HG03097 (cell line): ENCODE measurements at regions not wholly inside any gene's neighbourhood (a gene's known extent, or its start where the extent isn't known, plus 50 kb on each side); places are given as distances from the start of the nearest gene placed in this dataset.
"Not testable (repeated sequence)": the region's sequence is repeated elsewhere in the genome, so short reads cannot be mapped to it uniquely, and the experiment has no call there.

Experiments used
- ATAC-seq: cut with Tn5 transposase; IDR thresholded peaks from one replicate; pipeline ENCODE4 v1.9.1; 2021; ENCODE audit not compliant: unreplicated experiment, low FRiP score

DNA sequence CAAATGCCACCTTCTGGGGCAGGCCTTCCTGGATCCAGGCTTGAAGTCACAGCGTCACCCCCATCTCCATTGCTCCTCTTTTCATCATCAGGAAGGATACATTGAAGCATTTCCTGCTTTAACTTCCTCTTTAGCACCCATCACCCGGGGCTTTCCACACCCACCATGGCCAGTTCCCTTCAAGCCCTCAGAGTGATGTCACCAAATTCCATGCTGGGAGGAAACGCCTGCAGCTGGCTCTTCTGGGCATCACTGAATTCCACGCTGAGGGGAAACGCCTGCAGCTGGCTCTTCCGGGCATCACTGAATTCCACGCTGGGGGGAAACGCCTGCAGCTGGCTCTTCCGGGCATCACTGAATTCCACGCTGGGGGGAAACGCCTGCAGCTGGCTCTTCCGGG lies 354.6 kb downstream of the SMOC2 start:
- not testable (repeated sequence) for ATAC-seq

DNA sequence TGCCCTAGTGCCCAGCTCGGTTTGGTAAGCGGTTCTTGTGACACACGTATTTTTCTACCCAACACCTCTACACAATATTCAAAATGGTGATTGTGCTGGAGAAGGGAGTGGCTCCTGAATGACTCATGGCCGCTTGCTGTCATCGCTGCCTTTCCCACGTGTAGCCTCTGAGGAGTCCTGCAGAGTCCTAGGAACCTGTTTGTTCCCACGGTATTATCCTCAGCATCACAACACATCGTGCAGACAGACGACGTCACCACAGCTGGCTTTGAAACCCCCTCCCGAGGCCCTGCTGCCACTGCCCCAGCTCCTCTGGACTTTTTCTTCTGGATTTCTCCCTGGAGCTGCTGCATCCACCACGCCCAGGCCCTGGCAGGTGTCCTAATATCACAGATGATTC lies 353.5 kb downstream of the SMOC2 start:
- ATAC-seq, result no peak

DNA sequence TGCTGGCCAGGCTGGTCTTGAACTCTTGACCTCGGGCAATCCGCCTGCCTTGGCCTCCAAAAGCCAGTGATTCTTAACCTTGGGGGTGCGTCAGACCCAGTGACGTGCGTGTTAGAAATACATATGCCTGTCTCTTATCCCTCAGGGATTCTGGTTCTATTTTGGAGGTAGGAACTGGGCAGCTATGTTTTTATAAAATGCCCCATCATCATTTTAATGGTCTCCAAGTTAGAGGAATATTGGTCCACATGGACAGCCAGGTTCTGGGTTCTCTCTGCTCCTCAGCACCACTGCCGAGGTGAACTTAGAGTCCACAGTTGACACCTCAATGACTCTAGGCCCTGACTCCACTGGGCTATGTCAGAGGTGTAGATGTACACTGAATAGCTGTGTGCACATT lies 352.7 kb downstream of the SMOC2 start:
- ATAC-seq, result no peak

DNA sequence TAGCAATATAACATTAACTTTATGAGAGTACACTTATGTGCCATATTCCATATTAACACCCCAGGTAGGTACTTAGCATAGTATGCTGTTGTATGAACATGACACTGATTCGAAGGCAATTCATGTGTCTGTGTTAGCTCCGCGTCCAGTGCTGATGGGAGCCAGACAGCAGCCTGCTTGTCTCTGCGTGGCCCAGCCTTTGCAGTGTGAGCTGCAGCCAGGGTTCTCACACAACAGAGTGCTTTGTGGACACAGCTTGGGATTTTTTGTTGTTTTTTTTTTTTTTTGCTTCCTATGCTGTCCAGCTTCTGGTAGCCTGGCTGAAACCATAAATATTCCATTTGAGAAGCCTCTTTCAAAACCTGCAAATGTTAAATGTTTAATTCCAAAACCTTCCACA lies 350.9 kb downstream of the SMOC2 start:
- ATAC-seq, result no peak

DNA sequence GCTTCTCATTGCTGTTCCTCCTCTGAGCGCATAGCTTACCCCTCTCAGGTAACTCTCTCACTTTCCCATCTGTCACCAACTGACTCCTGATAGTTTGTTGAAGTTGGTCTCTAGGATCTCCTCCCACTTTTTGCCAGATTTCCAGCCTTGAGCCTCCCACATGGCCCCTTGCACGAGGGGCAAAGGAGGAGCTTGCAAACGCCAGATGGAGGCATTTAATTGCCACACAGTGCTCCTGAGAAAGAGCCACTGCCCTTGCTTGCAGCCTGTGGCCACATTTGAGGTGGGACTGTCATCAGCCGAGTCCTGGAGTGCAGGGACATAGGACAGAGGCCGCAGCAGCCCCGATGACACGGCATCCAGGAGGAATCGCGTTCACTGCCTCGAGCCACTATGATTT lies 348.7 kb downstream of the SMOC2 start:
- no peak for ATAC-seq

DNA sequence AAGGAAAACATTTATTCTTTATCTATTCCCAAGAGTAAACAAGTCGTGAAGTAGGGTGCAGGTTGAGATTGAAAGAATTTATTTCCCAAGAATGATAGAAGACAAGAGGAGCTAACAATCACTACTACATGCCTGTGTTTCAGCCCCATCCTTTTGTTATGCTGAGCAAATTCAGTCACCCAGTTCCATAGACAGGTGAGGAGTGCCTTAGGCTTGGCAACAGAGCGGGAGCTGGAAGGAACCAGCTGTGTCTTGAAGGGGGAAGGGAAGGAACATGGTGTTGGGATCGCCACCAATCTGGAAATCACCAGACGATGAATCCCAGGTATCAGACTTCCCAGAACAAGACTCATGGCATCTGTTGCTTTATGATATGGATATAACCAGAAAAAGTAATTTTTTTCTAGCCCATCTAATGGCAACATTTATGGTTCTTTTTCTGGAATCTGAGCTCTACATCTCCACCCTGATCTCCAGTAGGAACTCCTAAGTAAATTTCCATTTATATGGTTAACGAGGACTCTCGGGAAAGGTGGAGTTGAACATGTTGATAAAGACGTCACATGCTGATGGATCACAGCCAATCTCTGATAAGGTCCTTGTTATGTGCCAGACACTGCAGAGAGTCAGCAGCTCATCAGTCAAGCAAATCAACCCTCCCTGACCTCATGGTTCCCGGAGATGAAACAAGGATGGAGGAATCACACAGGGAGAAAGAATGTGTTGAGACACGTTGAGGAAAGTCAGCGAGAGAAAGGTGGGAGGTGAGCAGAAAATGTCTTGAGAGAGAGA lies 344.9 kb downstream of the SMOC2 start:
- no peak for ATAC-seq

DNA sequence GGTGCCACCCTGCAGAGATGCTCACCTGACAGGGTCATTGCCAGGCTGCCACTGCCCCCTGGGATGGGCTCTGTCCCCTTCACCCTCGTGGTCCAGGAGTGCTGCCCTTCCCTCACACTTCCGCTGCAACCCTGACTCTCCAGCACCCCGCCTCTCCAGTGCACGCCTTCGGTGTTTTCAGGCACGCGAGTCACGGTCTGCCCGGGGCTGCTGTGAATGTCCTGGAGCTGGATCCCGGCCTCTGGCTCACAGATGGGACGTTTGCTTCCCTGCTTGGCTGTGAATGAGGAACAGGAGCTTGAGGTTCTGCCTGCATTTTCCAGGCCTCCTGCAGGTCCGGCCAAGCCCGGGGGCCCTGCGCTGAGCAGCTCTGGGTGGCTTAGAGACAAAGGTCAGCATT lies 343.4 kb downstream of the SMOC2 start:
- no peak for ATAC-seq

DNA sequence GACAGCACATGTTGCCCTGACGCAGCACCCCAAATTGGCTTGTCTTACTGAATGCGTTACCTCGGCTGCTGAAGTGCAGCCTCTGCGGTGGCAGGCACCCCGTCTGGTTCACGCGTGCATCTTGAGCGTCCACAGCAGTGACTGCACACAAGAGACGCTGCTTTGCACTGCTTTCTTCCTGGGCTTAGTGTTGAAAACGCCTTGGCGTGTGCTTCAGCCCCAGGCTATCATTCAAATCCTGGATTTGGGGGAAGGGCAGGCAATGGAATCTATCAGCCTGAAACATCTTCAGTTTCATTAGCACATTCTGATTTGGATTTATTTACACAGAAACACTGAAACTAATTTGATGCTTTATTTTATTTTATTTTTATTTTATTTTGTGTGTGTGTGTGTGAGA lies 342.7 kb downstream of the SMOC2 start:
- no peak for ATAC-seq

DNA sequence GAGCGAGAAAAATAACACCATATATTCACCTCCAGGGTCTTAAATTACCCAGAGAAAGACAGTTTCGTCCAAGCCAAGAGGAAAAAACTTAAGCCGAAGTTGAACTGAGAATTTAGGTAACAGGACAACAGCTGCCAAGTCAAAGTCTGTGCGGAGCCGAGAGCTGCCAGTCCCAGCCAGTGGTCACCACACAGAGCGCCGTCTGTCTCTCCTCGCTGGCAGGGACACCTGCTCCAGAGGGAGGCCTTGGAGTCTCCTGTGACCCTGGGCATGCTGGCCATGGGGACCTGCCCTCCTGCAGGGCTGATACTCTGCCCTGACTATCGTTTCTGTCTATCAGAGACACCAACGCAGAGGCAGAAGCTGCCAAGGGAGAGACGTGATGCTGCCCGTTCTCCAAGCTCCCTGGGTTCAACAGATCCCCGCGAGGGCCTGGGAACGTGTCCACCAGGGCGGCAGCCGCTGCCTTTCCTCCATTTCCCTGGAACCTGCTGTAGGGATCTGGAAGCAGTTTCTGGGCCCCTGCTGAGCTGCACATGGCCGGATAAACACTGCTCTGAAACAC lies 341.3 kb downstream of the SMOC2 start:
- ATAC-seq, result no peak

DNA sequence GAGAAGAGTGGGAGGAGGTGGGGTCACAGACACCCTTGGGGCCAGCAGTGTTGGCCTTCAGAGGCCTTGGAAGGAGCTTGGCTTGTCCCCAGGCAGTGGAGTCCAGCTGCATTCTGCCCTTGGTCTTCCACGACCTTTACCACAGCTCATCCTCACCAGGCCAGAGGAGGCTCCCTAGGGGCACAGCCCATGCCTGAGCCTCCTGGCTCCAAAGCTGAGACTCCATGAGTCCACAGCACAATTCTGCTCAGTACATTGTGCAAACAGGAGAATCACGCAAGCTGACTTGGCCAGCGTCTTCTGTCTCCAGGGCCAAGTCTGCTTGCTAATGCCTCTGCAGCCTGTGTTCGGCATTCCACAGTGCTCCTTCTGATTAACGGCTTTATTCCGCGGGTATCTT lies 337.2 kb downstream of the SMOC2 start:
- no peak for ATAC-seq

DNA sequence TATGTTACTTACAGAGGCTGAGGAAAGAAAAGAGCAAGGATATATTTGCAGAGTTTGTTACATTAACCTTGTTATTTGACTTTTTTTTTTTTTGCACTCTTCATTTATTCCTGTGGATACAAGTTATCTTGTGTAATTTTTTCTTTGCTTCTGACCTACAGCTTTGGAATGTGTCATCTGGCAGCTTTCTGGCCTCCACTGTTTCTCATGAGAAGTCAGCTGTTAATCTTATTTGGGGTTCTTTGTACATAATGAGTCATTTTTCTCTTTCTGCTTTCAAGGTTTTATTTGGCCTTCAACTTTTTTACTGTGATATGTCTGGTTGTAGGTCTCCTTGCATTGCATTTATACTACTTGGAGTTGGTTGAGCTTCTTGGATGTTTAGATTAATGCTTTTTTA lies 333.4 kb downstream of the SMOC2 start:
- ATAC-seq, result no peak

DNA sequence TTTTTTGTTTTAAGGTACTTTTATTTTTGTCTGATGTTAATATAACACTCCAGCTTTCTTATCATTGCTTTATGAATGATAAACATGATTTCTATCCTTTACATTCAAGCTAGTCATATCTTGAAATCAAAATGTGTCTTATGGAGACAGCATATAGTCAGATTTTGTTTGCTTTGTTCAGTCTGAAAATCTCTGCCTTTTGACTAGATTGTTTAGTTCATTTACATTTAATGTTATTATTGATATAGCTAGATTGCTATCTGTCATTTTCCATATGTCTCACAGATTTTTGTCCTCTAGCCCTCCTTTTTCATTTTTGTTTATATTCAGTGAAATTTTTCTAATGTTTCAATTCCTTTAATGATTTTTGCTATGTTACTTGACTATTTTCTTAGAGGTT lies 332.8 kb downstream of the SMOC2 start:
- no peak for ATAC-seq

DNA sequence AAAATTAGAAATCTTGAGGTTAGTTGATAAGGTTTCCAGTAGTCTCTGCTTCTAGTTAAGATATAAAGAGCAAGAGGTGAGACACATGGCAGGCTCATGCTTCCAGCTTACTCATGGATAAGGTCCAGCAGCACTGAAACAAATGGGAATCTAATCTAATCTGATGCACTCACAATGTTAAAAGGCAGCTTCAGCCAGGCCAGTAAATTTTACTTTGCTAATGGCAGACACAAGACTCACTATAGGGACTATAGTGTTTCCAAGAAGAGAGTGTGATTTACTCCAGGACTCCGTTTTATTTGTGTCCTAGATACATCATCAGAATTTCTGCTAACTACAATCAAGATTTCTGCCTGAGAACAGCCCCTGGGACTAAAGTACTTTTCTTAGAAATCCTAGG lies 324.8 kb downstream of the SMOC2 start:
- no peak for ATAC-seq

DNA sequence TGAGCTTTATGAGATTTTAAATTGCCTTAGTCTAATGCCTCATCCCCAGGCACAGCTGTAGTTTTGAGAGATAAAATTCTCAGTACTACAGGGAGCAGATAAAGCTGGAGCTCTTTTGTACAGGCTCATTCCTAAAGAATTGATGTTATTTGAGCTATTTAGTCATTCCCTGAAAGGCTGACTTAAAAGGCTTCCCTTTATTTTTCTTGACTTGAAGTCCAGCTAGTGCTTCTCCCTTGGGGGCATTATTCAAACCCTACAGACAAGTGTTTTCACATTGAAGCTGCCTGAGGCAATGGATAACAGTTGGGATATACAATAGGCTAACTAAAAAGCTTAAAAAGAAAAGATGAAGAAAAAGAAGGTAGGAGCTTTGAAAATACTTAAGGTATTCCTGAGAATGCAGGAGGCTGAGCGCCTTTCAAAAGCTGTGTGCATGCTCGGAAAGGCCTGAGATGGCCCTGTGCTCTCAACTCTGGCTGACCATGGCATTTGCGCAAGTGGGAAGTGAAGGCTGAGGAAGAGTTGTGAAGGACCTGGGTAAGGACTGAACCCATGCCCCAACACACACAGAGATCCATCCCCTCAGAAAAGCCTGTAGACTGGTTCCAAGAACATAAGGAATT lies 315.1 kb downstream of the SMOC2 start:
- ATAC-seq, result no peak

DNA sequence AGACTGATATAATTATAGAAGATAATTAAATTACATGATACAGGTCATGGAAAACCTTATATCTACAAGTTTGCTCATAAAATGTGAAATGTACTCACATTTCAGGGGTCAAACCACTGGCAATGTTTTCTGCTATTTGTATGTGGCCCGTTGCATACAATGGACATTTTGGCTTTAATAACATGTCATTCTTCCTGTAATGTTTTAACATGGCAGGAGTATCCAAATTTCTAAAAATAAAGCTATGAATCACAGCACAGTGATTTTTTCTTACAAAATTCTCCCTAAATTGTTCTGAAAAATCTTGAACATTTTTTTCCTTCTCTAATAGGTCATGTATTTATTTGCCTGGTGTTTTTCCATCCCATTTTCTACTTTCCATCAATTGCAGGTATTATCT lies 305.7 kb downstream of the SMOC2 start:
- ATAC-seq, result no peak

DNA sequence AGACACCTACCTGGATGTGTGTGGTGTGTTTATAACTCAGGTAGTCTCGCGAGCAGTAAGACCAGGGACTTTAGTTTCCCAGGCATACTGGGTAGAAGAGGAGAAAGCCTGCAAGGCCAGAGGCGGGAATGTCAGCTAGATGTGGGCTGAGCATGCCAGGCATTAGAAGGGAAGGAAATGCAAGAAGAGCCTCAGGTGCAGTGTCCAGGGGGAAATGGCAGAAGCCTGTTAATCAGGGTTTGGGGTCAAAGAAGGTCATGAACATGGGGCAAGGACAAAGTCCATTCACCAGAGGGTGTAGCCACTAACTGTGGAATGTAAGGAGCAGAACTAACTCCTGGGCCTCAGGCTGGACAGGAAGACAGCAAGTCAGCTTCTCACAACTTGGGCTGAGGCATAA lies 305.0 kb downstream of the SMOC2 start:
- ATAC-seq, result no peak

DNA sequence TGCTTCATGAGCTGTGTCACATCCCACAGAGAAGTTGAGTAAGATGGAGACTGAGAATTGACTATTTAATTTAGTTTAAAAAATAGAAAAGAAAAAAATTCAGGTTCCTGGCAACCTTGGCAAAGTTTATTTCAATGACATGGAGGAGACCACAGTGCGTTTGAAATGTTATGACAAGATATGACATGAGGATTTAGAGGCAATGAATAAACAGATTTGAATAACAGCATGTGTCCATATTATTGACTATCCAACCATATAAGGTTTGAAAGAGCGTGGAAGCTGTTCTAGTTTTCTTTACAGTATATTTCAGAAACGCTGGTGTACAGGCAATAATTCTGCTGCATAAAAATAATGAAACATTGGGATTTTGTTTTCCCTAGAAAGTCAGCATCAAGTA lies 303.9 kb downstream of the SMOC2 start:
- no peak for ATAC-seq

DNA sequence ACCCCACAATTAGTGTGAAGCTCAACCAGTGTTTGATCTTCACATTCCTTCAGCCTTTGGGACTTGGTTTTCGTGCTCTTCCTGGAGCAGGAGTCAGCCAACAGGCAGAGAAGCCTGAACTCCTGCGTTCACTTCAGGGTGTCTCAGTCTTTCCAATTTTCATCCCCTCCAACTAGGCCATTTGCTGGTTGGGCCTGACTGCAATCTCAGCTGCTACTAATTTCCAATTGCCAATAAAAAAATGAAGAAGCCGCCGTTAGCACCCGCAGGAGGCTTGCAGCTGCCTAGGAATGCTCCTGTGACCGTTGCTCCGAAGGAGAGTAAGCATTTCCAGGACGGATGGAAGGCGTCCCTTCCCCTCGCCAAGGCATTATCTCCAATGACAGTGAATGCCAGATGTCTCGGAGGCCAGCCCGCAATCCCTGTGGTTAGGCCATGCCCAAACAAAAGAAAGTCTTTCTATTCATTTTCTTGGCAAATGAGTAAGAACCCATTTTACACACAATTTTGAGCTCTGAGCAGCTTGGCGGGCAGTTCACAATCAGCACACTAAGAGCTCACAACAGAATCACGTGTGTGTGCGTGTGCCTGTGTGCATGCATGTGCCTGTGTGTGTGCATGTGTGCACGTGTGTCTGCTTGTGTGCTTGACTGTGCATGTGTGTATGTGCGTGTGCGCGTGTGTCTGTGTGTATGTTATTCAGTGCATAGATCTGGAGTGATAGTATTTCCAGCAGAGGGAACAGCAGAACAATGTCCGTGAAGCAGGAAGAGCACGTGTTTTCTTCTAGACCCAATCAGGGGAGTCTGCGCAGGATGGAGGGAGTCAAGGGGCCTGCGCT lies 301.2 kb downstream of the SMOC2 start:
- no peak for ATAC-seq

DNA sequence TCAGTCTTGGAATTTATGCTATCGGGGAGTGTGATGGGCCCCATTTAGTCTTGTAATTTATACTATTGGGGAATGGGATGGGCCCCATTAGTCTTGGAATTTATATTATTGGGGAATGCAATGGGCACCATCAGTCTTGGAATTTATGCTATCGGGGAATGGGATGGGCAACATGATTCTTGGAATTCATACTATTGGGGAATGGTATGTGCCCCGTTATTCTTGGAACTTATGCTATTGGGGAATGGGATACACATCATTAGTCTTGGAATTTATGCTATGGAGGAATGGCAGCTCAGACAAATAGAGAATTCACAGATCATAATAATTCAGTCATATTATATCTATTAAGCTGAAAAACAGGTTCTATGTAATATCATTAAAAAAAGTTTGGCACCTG lies 300.3 kb downstream of the SMOC2 start:
- no peak for ATAC-seq

DNA sequence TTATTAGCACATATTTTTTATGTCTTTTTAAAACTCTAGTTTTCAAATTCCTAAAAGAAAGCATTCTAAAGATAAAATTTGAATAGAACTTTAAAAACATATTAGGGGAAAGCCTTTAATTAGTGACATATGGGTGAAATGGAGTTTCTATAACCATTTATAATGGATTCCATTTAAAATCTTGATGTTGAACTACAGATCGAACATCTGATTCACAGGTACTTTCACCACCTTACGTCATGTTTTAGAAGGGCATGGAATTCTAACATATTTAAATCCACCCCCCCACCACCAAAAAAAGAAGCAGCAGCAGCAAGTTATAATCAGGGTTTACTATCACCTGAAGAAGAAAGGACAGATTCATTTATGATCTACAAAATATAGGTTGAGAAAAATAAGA lies 298.4 kb downstream of the SMOC2 start:
- ATAC-seq, result no peak

DNA sequence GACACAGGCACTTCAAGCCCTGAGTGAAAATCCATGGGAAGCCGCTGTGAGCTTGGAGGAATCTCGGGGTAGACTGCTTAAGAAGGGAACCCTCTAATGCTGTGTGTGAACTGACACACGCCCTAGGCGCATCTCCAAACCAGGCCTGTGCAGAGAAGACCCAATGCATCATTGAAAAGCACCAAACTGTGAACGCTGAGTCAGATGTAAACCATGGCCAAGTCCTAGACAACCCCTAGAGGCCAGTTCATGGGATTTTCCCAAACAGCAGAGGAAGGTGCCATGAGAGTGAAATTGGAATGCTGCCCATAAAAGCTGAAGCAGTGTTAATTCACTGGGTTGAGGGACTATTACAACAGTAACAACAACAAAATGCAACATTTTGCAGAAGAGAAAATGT lies 296.5 kb downstream of the SMOC2 start:
- ATAC-seq, result no peak
